Heart left ventricle (tissue), 16 donors: ENCODE measurements at regions not wholly inside any gene's neighbourhood (a gene's known extent, or its start where the extent isn't known, plus 50 kb on each side); places are given as distances from the start of the nearest gene placed in this dataset.

ENCODE experiments used
- ATAC-seq, 4 donors: fragments of 200-7000 bp; cut with Tn5 transposase; one replicate each; pipeline ENCODE4 v1.9.1; 2020 to 2022; ENCODE audit warnings: moderate library complexity in 4 of 4, mild to moderate bottlenecking in 3 of 4, moderate number of reproducible peaks in 1 of 4
- DNase-seq, 5 donors: peaks; one replicate each; pipeline ENCODE4 v3.0.0-alpha.2; 2020
- H3K27ac ChIP-seq, 12 donors: fragments of 200-600 bp; sonication (generic) in 4 of 12; one replicate each; pipeline versions ENCODE4 v1.5.0 to v1.8.0; 2016 to 2022; ENCODE audit warnings: mild to moderate bottlenecking in 2 of 12
- H3K27me3 ChIP-seq, 9 donors: fragments of 200-600 bp; sonication (generic) in 2 of 9; one replicate each; pipeline versions ENCODE4 v1.5.1 to v1.8.0; 2016 to 2022; ENCODE audit warnings: mild to moderate bottlenecking in 3 of 9
- H3K36me3 ChIP-seq, 9 donors: fragments of 200-600 bp; sonication (generic) in 2 of 9; one replicate each; pipeline versions ENCODE4 v1.5.0 to v1.8.0; 2018 to 2022; ENCODE audit warnings: mild to moderate bottlenecking in 2 of 9
- H3K4me1 ChIP-seq, 12 donors: fragments of 200-600 bp; sonication (generic) in 4 of 12; one replicate each; pipeline versions ENCODE4 v1.5.0 to v1.8.0; 2016 to 2022; ENCODE audit warnings: mild to moderate bottlenecking in 3 of 12
- H3K4me3 ChIP-seq, 12 donors: fragments of 200-600 bp; sonication (generic) in 4 of 12; one replicate each; pipeline versions ENCODE4 v1.5.0 to v1.8.0; 2017 to 2022; ENCODE audit warnings: mild to moderate bottlenecking in 9 of 12, moderate library complexity in 4 of 12
- H3K9me3 ChIP-seq, 12 donors: fragments of 200-600 bp; sonication (generic) in 4 of 12; one replicate each; pipeline versions ENCODE4 v1.5.0 to v1.8.0; 2016 to 2022; ENCODE audit warnings: mild to moderate bottlenecking in 1 of 12
- CTCF ChIP-seq, 12 donors: fragments of 200-600 bp; sonication (generic) in 4 of 12; IDR thresholded peaks; one replicate each; pipeline versions ENCODE4 v1.5.0 to v1.8.0; 2018 to 2022; ENCODE audit warnings: antibody characterized with exemption in 12 of 12, mild to moderate bottlenecking in 5 of 12
- POLR2A ChIP-seq, 2 donors: fragments of 450-650 bp; IDR thresholded peaks; one replicate each; pipeline ENCODE4 v1.6.1; 2017; ENCODE audit warnings: antibody characterized with exemption in 2 of 2, mild to moderate bottlenecking in 2 of 2, moderate library complexity in 2 of 2
- WGBS, 4 donors: extraction: QIAGEN DNeasy Blood & Tissue Kit in 2 of 4; methylation state at CpG; one replicate each; pipeline versions ENCODE4 v1.1.5 to v1.1.7; 2013 to 2018; 5-methylcytosine and 5-hydroxymethylcytosine counted together
- intact Hi-C, 10 donors: fragments of 100-400 bp; cut with DNase I; formaldehyde crosslinking; loops; one replicate each; pipeline versions ENCODE4 v1.11.1 to v1.14.2; 2022
- donor health status: ischemic (EF 13 %, LVEDD 7.1; RV severe dilation, severe dysfunction).
- donor health status: healthy with polysubstance abuse.
- donor health status: DM: no; HTN: yes; CAD: no.
- donor health status: DM: no; HTN: no; CAD: no.
- donor health status: ischemic (EF 25% LVEDD 6.9; RV normal size, moderate dysfunction).
- donor health status: ischemic (EF 25% LVEDD 5.7; RV mildly dilated, moderate dysfunction).
- donor health status: healthy.
- donor health status: DM: yes; HTN: yes; CAD: no.
- donor health status: ischemic (EF 35%, LVEDD 5.7; RV mildly dilated, moderate dysfunction).
- donor health status: nonischemic (EF 11% LVEDD 7.7; RV severe dilation, severe dysfunction).
- donor health status: DM: yes; HTN: yes; CAD: no.
- donor health status: PGD.
- donor health status: ischemic (EF 29% LVEDD 5.4; RV normal size, mild dysfunction).
- donor health status: nonischemic (EF 23%, LVEDD 6.1; RV moderate dilation, normal function).

- Histone ChIP-seq H3K27ac (no peak overlapping the region), H3K9me3 (no peaks in the 10 kb centered on the region), H3K27me3 (peaks cover 0 to 6% (median 0%) of the 10 kb centered on the region in 9 donors), H3K4me1 (no peaks in the 10 kb centered on the region), H3K36me3 (no peaks in the 10 kb centered on the region), H3K4me3 (no peak overlapping the region)
- ATAC-seq: no peak
- WGBS, 4 donors: 85 to 95% (median 94%) methylated on average over 7 of the region's 7 CpGs
- intact Hi-C loops: no loop called here
- TF ChIP-seq POLR2A (IDR thresholded peaks at IDR 0.05) (no peak), CTCF (IDR thresholded peaks at IDR 0.05) (no peak)
- no peak for DNase-seq
These were observed 172.2 kb upstream of the MYCN start for GRCh38 chr2:15768142-15768541.

- DNase-seq (no peak), ATAC-seq (no peak)
- Histone ChIP-seq H3K9me3 (no peaks in the 10 kb centered on the region), H3K4me3 (no peak overlapping the region), H3K27ac (no peak overlapping the region), H3K4me1 (no peaks in the 10 kb centered on the region), H3K27me3 (peaks cover 0 to 6% (median 0%) of the 10 kb centered on the region in 9 donors), H3K36me3 (no peaks in the 10 kb centered on the region)
- 82 to 89% (median 87%) methylated on average over 10 of the region's 10 CpGs for WGBS, 4 donors
- intact Hi-C loops: no loop called here
- TF ChIP-seq POLR2A (IDR thresholded peaks at IDR 0.05): no peak
- TF ChIP-seq CTCF (IDR thresholded peaks at IDR 0.05): no peak
These were observed 171.7 kb upstream of the MYCN start for GRCh38 chr2:15768615-15769014.

- WGBS, 4 donors: 80 to 94% (median 88%) methylated on average over 3 of the region's 3 CpGs
- H3K36me3 ChIP-seq: no peaks in the 10 kb centered on the region
- no peaks in the 10 kb centered on the region for H3K4me1 ChIP-seq
- no peak overlapping the region for H3K27ac ChIP-seq
- TF ChIP-seq CTCF (IDR thresholded peaks at IDR 0.05) (no peak), POLR2A (IDR thresholded peaks at IDR 0.05) (no peak)
- H3K4me3 ChIP-seq: no peak overlapping the region
- H3K27me3 ChIP-seq: peaks cover 0 to 6% (median 0%) of the 10 kb centered on the region in 9 donors
- no peaks in the 10 kb centered on the region for H3K9me3 ChIP-seq
- DNase-seq: no peak
- intact Hi-C loops: no loop called here
- ATAC-seq: no peak
These were observed 171.1 kb upstream of the MYCN start for GRCh38 chr2:15769235-15769634.

- Histone ChIP-seq H3K9me3 (no peaks in the 10 kb centered on the region), H3K27ac (no peak overlapping the region), H3K4me1 (no peaks in the 10 kb centered on the region), H3K36me3 (no peaks in the 10 kb centered on the region), H3K27me3 (peaks cover 0 to 6% (median 0%) of the 10 kb centered on the region in 9 donors), H3K4me3 (no peak overlapping the region)
- 85 to 91% (median 89%) methylated on average over 17 of the region's 17 CpGs for WGBS, 4 donors
- intact Hi-C loops: no loop called here
- ATAC-seq: no peak
- no peak for TF ChIP-seq CTCF (IDR thresholded peaks at IDR 0.05)
- DNase-seq: no peak
These were observed 170.4 kb upstream of the MYCN start for GRCh38 chr2:15769676-15770547.
